COLO829 (cell line): ENCODE measurements at regions not wholly inside any gene's neighbourhood (a gene's known extent, or its start where the extent isn't known, plus 50 kb on each side); places are given as distances from the start of the nearest gene placed in this dataset.
A peak's percentile ranks its signal among the peaks of the same experiment; 100 is the strongest.

Source experiments
- DNase-seq: peaks from one replicate; pipeline ENCODE4 v3.0.0; 2012; ENCODE audit warnings: low spot score

DNA sequence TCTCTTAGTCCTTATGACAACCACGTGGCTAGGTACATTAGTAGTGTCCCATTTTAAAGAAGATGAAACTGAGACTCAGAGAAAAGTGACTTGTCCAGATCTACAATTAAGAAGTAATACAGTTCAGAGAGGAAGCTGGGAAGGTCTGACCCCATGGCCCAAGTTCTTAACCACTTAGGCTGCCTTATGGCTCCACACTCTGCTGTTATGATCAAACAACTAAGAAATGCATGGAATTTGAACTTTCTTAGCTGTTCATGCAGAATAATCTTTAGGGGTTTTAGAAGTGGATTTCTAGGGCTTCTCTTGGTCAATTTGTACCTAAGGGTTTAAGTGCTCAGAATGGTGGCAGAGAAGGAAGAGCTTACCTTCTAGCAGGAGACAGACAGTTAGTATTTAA lies 128.0 kb upstream of the MSX2 start:
- DNase-seq, result no peak

DNA sequence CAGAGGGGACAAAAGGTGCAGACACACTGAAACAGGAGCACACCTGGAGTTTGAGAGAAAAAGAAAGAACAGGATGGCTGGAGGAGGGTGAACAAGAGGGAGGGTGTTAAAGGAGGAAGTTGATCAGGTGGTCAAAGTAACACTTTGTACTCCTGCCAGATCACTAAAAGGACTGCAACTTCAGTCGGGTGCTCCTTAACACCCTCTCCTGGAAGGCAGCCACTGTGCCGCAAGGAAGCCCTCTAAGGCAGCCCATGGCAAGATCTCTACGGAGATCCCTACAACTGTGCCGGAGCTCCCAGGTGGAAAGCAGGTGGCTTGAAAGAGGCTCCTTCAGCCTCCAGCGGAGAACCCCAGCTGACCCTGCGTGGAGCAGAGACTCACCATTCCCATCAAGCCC lies 124.4 kb upstream of the MSX2 start:
- no peak for DNase-seq

DNA sequence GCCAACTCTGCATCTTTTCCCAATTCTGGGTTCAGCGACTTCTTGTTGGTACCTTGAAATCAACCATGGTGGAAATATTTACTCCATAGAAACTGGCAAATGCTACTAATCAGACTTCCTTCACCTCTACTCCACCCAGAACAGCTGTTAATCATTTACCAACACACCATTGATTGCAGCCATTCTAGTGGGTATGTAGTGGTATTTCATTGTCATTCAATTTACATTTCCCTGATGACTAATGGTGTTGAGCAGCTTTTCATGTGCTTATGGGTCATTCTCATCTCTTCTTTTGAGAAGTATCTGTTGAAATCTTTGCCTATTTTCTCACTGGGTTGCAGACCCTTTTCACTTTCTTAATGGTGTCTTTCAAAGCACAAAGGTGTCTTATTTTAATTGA lies 122.4 kb upstream of the MSX2 start:
- no peak for DNase-seq

DNA sequence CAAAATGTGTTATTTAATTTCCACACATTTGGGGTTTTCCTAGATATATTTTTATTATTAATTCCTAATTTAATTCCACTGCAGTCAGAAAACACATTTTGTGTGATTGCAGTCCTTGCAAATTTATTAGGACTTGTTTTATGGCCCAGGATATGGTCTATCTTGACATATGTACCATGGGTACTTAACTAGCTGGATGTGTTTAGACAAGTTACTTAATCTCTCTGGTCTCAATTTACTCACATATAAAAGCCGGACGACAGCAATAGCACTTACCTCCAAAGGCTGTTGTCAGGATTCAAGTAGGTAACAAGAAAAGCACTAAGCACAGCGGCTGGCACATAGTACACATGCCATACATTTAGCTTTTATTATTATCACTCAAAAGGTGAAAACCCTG lies 118.2 kb upstream of the MSX2 start:
- no peak for DNase-seq

DNA sequence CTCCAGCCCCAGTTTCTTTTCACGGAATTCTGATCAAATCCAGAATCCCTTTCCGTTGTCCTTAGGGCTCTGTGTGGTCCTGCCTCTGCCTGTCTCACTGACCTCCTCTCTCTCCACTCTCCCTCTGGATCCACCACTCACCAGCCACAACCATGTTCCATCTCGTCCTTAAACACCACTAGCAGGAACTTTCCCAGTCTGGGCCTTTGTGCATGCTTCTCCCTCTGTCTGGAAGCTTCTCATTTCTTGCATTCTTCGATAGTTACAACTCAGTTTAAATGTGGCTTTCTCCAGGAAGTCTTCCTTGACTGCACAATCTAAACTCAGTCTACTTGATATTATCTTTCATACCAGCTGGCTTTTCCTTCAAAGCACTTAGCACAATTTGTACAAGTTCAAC lies 117.7 kb upstream of the MSX2 start:
- DNase-seq, result no peak

DNA sequence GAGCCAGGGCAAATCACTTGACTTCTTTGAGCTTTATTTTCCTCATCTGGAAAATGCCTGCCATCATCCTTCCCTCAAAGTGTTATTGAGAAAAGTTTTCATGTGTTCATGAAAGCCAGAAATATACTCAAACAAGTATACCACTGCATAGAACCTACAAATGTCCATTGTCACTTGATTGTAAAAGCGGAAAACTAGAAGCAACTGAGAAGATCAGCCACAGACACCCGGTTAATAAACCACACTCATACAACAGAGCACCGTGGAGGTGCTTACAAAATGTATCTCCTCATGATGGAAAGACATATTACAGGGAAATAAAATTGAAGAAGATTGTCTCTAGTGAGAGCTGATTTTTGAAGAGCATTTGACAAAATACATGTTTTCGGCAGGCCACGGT lies 117.2 kb upstream of the MSX2 start:
- no peak for DNase-seq

DNA sequence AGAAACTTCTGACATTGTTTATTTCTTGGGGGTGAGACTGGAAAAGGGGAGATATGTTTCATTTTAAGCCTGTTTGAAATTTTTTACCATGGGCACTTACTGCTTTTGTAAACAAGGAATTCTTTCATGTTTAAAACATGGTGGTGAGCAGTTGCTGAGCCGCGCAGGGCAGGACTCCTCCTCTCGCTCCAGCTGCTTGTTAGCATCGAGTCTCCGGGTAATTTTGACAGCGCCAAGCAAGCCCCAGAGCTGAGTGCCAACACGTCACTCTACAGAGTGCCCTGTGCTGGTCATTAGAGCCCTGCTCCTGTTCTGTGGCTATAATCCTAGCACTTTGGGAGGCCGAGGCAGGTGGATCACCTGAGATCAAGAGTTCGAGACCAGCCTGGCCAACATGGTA lies 116.5 kb upstream of the MSX2 start:
- DNase-seq, result no peak

DNA sequence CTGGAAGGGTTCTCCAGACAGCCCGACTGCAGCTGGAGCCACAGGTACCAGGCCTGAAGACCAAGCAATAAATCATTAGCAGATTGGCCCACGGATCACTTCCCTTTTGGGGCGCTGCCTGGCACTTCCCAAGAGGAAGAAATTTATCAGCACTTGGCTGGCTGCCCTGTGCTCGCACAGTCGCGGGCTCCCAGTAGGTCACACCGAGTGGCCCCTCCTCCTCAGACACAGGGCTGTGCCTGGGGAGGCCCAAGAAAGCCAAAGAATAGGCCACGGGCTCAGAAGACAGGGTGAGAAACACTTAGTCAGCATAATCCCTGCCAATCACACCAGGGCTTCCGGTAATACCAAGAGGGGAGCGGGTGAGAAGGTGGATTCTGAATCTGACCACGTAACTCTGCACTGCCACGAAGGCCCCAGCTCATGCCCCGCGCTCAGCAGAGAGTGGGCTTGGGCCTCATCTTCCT lies 115.7 kb upstream of the MSX2 start:
- no peak for DNase-seq

DNA sequence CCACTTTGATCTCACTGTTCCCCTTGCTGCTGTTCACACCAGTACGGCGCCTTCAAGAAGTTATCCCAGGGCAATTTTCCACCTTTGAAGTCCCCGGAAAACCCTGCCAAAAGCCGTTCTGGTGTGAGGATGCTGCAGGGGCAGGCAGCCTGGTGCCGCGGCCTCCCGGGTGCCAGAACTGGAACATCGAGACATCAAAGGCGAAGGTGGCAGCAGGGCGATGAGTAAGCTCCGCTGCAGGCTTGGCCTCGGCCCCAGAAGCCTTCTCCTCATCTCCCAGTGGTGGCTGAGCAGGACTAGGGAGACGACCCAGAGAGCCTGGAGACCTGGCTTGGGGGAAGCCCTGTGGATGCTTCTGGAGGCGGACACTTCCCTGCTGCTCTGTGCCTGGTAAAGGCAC lies 115.3 kb upstream of the MSX2 start:
- DNase-seq, result no peak

DNA sequence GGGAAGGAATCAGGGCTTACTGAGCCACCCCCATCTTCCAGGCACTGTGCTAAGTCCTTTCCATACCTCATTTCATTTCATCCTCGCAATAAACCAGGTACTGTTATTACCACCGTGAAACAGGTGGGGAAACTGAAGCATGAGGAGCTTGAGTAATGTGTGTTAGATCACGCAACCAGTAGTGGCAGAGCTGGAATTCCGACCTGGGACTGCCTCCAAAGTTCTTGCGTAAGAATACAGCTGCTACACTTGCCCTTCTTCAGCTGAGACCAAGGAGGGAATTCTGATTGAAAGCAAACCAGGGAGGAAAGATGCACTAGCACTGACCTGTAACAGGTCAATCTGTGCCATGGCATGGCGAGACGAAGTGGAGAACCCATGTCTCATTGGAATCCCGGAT lies 113.4 kb upstream of the MSX2 start:
- DNase-seq, result no peak

DNA sequence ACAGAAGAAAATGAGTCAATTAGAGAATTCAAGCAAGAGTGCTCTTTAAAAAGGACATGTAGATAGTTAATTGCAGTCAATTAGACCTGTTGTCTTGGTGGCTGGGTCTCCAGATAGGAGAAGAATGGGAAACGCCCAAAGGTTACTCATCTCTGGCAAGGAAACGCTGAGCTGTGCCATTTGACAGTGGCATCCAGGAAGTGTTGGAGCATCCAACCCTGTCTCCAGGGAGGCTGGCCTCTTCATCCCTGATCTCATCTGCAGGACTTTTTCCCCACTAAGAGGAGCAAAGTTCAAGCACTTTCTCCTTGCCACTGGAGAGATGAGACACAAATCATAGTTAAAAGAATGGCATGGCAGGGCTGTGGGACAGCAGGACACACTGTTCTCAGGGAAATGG lies 111.7 kb upstream of the MSX2 start:
- DNase-seq, result no peak

DNA sequence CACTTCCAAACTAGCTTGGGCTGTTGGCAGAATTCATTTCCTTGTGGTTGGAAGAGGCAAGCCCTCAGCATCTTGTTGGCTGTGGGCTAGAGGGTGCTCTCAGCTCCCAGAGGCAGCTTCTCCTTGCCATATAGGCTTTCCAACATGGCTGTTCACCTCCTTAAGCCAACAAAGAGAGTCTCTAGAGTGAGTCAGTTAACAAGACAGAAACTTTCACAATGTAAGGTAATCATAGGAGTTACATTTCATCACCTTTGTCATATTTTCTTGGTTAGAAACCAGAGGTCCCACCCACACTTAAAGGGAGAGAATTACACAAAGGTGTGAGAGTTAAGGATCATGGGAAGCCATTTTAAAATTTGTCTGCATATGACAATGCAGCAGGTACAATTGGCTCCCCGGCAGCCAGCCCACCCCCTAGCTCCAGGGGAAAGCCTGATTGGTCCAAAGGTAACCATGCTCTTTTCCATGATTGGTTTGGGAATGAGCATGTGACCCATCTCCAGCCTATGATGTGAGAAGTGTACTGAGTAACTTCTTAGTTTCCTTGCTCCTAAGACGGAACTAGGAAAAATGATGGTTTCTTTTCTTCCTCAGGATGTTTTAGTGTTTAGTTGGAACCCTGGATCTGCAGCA lies 109.8 kb upstream of the MSX2 start:
- no peak for DNase-seq

DNA sequence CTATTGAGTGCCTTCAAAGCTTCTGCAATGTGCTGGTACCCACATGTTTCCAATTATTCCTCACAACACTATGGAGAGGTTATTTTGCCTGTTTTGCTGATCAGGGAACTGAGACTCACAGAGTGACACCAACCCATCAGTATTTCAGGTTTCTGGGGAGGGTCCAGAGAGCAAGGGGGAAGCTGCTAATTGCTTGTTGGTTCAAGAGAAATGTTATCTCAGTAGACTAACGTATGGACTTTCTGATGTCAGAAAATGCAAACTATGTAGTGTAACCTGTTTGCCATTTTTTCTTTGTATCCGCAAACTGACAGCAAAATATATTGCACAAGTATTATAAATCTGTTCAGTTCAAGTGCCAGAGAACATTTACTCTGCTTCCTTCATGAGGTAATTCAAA lies 108.3 kb upstream of the MSX2 start:
- no peak for DNase-seq

DNA sequence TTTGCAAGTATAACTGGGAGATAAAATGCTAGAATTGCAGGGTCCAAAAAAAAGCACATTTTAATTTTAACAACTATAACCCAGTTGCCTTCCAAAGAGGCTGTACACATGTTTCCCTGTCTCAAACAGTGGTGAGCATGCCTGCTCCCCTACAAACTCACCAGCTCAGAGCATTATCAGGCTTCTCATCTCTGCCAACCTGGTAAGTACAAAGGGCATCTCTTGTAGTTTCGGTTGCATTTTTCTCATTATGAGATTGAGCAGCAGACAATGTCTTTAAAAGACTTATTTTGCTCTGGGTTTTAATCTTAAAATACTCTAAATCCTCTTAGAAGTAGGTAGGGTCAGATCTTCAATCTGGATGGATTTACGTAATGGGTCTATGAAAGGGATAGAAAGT lies 107.1 kb upstream of the MSX2 start:
- DNase-seq, result no peak

DNA sequence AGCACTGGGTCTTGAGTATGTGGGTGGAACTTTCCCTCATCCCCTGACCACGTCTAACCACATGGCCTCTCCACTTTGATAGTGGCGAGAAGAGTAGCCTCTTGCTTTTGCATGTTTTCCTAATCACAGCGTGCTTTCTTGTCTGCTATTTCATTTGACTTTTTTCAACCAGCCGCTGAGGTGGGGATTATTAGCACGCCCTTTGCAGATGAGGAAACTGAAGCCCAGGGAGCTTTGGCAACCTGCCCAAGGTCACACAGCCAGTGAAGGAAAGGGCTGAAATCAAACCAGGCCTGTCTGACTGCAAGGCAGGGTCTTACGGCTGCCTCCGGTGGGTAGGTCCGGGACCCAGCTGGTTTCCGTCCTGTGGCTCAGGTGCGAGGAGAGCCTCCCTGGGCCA lies 106.5 kb upstream of the MSX2 start:
- DNase-seq, result no peak

DNA sequence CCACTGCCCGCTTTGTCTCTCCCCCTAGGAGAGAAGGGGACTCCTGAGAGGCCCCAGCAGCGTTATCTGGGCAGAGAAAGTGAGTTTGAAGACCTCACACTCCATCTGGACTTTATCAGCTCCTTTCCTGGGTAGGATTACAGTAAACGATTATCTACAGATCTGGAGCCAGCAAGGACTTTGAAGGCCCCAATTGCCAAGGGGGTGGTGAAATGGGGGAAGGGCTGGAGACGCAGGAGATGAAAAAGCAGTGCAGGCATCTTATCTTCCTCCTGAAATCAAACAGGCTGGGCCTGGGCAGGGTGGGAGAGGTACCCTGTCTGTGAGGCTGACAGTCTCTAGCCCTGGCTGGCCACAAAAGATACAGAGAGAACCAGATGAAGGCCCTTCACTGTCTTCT lies 105.8 kb upstream of the MSX2 start:
- DNase-seq, result no peak

DNA sequence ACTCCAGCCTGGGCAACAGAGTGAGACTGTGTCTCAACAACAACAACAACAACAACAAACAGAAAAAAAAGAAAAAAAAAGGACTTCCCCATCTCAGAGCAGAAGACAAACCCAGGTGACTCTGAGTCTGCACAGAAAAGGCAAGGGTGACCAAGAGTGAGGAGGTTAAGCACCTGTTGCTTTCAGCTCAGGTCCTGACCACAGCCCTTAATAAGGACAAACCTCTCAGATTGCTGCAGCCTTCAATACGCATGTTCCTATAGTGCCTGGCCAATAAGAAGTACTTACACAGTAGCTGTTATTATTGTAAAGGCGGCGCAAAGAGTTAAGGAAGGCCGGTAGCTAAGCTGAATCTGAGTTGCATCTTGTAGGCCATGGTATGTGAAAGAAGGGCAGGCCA lies 102.3 kb upstream of the MSX2 start:
- DNase-seq, result no peak

DNA sequence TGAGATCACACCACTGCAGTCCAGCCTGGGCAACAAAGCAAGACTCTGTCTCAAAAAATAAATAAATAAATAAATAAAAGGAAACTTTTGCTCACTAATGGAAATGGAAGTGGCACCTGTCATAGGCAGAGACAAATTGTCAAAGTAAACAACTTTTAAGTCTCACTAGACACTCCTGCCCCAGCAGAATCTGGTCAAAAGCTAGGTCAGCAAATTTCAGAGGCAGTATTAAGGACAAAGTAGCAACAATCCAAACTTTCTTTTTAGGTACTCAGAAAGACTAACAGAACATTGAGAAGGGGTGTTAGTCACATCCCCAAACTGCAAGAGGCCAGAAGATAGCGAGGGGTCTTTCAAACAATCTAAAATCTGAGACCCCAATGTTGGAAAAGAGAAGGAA lies 101.4 kb upstream of the MSX2 start:
- no peak for DNase-seq

DNA sequence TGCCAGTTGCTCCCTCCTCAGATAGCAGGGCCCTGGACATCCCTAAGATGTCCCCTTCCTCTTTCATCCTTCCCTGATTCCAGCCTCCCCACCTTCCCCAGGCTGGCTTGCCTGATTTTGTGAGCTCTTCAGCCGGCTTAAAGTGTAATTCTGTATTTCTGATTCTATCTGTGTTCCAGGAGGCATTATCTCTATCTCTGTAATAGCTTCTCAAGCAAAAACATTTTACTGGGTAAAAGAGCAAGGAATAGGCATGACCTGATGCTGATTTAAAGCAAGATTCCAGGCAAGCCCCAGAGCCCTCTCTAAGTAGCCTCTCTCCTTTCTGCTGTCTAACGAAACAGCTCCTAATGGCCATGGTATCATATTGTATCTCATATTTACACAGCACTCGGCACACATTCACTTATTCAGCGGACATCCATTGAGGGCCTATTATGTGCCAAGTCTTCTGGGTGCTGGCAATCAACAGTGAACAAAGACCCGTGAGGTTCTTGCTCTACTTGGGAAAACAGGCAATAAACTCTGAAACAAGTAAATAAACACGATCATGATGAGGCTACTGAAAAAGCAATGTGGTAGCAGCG lies 100.9 kb upstream of the MSX2 start:
- DNase-seq, result no peak

DNA sequence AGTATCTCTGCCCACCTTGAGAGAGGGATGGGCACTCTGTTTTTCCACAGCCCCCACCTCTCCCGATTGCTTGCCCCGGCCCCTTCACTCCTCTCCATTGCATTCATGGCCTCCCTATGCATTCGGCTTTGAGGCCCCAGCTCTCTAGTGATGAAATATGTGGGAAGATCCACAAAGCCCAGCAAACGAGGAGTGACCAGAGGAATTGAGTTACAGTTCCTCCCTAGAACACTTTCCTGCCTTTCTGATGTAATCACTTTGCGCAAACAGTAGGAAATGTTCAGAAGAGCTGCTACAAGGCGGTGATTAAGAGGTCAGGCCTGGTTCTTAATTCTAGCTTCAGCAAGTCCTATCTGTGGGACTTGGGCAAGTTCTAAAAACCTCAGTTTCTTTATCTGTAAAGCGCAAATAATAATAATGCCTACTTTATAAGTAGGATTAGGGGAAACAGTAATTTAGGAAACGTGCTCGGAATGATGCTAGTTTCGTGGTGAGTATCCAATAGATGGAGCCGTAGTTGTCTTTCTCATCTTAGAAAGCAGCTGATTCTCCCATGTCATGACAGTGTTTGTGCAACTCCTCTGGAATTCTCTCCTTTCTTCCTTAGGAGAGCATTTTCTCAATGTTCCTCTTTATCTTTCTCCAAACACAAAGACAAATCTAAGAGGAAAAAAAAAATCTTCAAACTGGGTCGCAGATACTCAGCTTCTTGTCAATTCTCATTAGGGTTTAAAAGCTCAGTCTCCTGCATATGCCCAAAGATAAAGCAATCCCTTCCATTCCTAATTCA lies 99.5 kb upstream of the MSX2 start:
- DNase-seq, result no peak

DNA sequence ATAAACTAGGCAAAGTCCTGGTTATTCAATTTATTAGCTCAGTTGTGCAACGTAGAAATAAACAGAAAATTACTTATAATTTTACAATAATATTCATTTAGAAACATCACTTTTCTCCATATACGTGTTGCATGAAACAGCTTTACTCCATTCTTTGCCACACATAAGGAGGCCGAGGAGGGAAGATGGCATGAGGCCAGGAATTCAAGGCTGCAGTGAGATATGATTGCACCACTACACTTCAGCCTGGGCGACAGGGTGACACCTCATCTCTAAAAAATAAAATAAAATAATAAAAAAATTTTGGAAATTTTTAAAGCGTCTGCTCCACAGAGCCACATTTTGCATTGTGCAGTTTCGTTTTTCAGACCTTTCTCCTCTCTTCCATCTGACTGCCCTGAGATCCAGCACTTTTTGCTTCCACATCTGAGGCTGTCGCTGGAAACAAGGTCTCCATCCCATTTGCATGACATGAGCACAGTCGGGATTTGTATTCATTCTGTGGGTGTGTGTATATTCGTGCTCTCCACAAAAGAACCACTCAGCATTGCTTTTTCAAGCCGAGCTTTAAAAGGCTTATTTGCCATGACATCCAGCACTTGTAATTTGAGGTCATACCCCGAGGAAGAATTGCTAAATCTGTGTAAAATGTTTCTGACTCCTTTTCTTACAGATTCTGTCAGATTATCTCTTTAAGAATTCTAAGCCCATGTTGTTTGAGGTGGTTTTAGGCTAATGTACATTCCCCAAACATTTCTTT lies 98.6 kb upstream of the MSX2 start:
- peak; percentile 29 for DNase-seq

DNA sequence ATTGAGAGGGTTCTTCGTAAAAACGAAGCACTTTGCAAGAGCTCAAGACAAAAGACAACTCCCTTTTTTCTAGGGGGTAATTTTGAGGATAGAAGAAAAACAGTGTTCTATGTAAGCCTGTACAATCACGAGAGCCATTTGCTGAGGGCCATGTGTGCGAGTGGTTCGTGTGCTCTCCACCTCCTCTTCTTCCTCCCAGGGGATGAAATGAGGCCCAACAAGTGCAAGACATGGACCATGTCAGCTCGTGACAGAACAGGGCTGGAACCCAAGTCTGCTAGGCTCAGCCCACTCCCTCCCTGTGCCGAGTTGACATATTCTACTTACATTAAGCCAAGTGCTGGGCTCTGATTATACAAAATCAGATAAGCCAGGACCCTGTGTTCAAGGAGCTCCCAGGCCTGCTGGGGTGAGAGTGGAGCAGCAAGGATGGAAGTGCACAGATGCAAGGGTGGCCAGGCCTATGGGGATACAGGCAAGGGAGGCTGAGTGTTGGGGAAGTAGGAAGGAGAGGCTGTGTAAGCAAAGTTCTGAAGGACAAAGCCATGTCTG lies 97.9 kb upstream of the MSX2 start:
- no peak for DNase-seq

DNA sequence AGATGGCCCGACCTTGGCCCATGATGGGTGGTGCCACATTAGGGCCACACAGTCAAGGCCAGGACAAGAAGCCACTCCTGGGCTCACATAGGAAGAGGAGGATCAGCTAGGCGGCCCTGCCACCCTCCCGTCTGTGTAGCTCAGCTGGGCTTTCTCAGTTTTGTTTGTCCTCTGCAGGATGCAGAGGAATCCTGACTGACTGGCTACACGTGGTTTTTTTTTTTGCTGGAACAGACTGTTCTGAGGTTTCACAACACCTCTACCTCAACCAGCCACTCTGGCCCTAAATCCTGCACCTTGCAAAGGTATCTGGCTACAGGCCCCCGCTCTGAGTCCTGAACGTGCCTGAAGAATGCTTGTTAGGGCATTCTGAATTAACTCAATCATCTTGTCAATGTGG lies 88.3 kb upstream of the MSX2 start:
- DNase-seq, result no peak
